Activated CD4-positive, alpha-beta T cell treated with anti-CD3 and anti-CD28 coated beads, Interleukin-2, amount 10 ng/mL, durations not matched to agents 24 days and 14 days (primary cell): ENCODE measurements at regions not wholly inside any gene's neighbourhood (a gene's known extent, or its start where the extent isn't known, plus 50 kb on each side); places are given as distances from the start of the nearest gene placed in this dataset.

ENCODE experiments used
- DNase-seq: peaks from one replicate; pipeline ENCODE4 v3.0.0; 2022
- H3K27ac Mint-ChIP-seq: one replicate; pipeline ENCODE4 v1.8.0; 2022; ENCODE audit warnings: mild to moderate bottlenecking, mixed read lengths
- H3K27me3 Mint-ChIP-seq: one replicate; pipeline ENCODE4 v1.8.0; 2022; ENCODE audit warnings: mixed read lengths
- H3K36me3 Mint-ChIP-seq: one replicate; pipeline ENCODE4 v1.8.0; 2022; ENCODE audit warnings: low read depth, mild to moderate bottlenecking, mixed read lengths
- H3K4me1 Mint-ChIP-seq: one replicate; pipeline ENCODE4 v1.8.0; 2021; ENCODE audit warnings: mixed read lengths
- H3K4me3 Mint-ChIP-seq: one replicate; pipeline ENCODE4 v1.8.0; 2022; ENCODE audit warnings: mild to moderate bottlenecking, moderate library complexity, mixed read lengths
- H3K9me3 Mint-ChIP-seq: one replicate; pipeline ENCODE4 v1.8.0; 2021; ENCODE audit warnings: mixed read lengths
- intact Hi-C: fragments of 100-400 bp; cut with micrococcal nuclease; formaldehyde crosslinking; loops from one replicate; pipeline ENCODE4 v1.15.1; 2023

DNA sequence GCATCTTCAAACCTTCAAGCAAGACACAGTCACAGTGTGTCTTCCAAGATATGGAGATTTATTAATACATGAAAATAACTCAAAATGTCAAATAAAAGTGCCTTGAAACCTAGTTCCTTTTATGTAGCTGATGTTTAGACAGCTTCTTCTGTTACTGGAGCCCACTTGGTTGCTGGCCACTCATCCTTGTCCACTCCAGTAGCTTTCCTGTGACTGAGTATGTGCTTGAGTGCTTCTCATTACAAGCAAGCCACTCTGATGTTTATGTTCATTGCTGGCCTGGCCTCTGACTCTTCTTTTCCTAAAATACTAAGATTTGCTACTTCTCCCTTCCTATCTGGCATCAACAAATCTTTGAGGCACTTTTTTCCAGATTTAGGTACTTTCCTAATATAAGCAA lies 545.2 kb upstream of the MAN1A1 start:
- H3K36me3 Mint-ChIP-seq: no peaks in the 10 kb centered on the region

DNA sequence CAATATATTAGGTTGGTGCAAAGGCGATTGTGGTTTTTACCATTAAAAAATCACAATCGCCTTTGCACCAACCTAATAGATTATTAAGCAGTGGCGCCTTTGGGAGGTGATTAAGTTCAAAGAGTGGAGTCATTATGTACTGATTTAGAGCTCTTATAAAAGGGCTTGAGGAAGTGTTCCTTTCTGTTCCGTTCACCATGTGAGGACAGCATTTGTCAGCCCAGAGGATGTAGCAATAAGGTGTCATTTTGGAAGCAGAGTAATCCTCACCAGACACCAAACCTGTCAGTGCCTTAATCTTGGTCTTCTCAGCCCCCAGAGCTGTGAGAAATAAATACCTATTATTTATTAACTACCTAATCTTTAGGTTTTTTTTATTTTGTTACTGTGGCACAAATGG lies 542.1 kb upstream of the MAN1A1 start:
- Mint-ChIP-seq H3K27ac (no peak overlapping the region), H3K9me3 (no peaks in the 10 kb centered on the region), H3K36me3 (no peaks in the 10 kb centered on the region), H3K4me3 (no peak overlapping the region), H3K4me1 (no peaks in the 10 kb centered on the region), H3K27me3 (no peaks in the 10 kb centered on the region)
- intact Hi-C loops: no loop called here
- DNase-seq: no peak

More for the DNA sequence above, 545.2 kb upstream of the MAN1A1 start:
- no peak for DNase-seq
- no peak overlapping the region for H3K4me3 Mint-ChIP-seq
- H3K27me3 Mint-ChIP-seq: no peaks in the 10 kb centered on the region
- no peaks in the 10 kb centered on the region for H3K4me1 Mint-ChIP-seq
- no peaks in the 10 kb centered on the region for H3K9me3 Mint-ChIP-seq
- H3K27ac Mint-ChIP-seq: no peak overlapping the region
- intact Hi-C loops: no loop called here

DNA sequence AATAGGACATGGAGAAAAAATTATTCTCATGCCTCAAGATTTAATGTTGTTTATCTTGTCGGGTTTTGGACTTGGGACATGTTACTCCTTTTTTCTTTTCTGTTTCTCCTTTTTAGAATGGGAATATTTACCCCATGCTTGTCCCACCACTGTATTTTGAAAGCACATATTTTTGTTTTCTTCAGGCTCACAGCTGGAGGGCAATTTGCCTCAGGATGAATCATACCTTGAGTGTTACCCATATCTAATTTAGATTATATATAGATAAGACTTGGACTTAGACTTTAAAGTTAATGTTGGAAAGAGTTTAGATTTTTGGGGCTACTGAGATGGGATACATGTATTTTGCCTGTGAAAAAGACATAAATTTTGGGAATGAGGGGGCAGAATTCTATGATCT lies 541.6 kb upstream of the MAN1A1 start:
- H3K27me3 Mint-ChIP-seq: no peaks in the 10 kb centered on the region
- intact Hi-C loops: no loop called here
- no peaks in the 10 kb centered on the region for H3K4me1 Mint-ChIP-seq
- H3K4me3 Mint-ChIP-seq: no peak overlapping the region
- H3K36me3 Mint-ChIP-seq: no peaks in the 10 kb centered on the region
- no peaks in the 10 kb centered on the region for H3K9me3 Mint-ChIP-seq
- DNase-seq: no peak
- no peak overlapping the region for H3K27ac Mint-ChIP-seq

DNA sequence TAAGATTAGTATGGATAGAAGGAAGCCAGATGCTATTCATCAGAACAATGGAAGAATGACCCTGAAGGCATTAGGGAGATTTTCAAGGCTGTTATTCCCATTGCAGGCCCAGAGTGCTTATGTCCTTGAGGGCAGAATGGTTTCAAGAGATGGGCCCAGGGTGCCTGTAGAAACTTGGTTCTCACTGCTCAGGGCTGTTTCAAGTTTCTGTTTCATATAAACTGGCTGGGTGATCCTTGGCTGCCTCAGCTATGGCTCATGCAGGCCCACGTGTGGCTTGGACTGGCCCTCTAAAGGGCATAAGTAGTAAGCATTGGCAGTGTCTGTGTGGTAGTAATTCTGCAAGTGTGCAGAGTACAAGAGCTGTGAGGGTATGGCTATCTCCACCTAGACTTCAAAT lies 540.9 kb upstream of the MAN1A1 start:
- Mint-ChIP-seq H3K27ac (no peak overlapping the region), H3K4me1 (no peaks in the 10 kb centered on the region), H3K27me3 (no peaks in the 10 kb centered on the region), H3K4me3 (no peak overlapping the region), H3K36me3 (no peaks in the 10 kb centered on the region), H3K9me3 (no peaks in the 10 kb centered on the region)
- DNase-seq: no peak
- intact Hi-C loops: no loop called here

GRCh38 chr6:119887666-119888065 lies 538.1 kb upstream of the MAN1A1 start:
- no peaks in the 10 kb centered on the region for H3K27me3 Mint-ChIP-seq
- no peaks in the 10 kb centered on the region for H3K9me3 Mint-ChIP-seq
- intact Hi-C loops: no loop called here
- H3K27ac Mint-ChIP-seq: no peak overlapping the region
- no peaks in the 10 kb centered on the region for H3K36me3 Mint-ChIP-seq
- no peak for DNase-seq
- no peaks in the 10 kb centered on the region for H3K4me1 Mint-ChIP-seq
- no peak overlapping the region for H3K4me3 Mint-ChIP-seq

DNA sequence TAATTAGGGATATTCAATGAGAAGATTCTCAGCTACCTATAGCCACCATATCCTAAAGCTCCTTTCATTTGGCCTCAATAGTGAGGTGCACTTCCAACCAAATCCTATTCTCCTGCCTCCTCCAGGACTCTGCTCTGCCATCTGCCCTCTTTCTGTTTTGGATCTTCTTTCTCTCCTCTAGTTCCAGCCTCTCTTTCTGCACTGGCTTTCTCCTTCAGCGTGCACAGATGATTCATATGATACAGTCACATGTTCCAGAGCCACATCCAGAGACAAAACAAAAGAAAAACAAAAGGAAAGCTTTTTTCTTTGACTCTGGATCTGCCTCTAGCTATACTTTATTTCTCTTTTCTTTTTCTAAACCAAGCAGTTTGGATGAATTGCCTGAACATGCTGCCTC lies 531.9 kb upstream of the MAN1A1 start:
- H3K36me3 Mint-ChIP-seq: no peaks in the 10 kb centered on the region
- no peaks in the 10 kb centered on the region for H3K27me3 Mint-ChIP-seq
- H3K4me1 Mint-ChIP-seq: no peaks in the 10 kb centered on the region
- no peak for DNase-seq
- intact Hi-C loops: no loop called here
- no peak overlapping the region for H3K27ac Mint-ChIP-seq
- no peak overlapping the region for H3K4me3 Mint-ChIP-seq
- H3K9me3 Mint-ChIP-seq: no peaks in the 10 kb centered on the region

GRCh38 chr6:119880840-119881239 lies 531.3 kb upstream of the MAN1A1 start:
- H3K9me3 Mint-ChIP-seq: no peaks in the 10 kb centered on the region

GRCh38 chr6:119879731-119880130 lies 530.2 kb upstream of the MAN1A1 start:
- no peak for DNase-seq

More at GRCh38 chr6:119880840-119881239, 531.3 kb upstream of the MAN1A1 start:
- no peaks in the 10 kb centered on the region for H3K4me1 Mint-ChIP-seq
- intact Hi-C loops: no loop called here
- H3K36me3 Mint-ChIP-seq: no peaks in the 10 kb centered on the region
- DNase-seq: no peak
- no peak overlapping the region for H3K27ac Mint-ChIP-seq
- H3K27me3 Mint-ChIP-seq: no peaks in the 10 kb centered on the region
- H3K4me3 Mint-ChIP-seq: no peak overlapping the region

DNA sequence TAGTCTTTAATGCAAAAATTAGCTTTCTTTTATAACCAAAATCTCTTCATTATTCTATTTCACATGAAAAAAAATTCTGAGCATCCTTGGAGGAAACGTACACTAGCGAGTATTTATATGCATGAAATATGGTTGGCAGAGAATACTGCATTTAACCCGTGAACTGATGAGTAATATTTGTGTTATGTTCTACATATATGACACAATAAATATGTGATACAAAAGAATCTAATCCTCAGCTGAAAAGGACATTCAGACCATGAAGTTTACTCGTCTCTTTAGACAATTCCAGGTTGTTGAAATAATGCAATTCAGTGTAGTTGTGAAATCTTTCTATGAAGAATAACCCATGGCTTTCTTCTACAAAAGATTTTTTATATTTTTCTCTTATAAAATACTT lies 524.8 kb upstream of the MAN1A1 start:
- no peak for DNase-seq
- Mint-ChIP-seq H3K9me3 (no peaks in the 10 kb centered on the region), H3K4me3 (no peak overlapping the region), H3K36me3 (no peaks in the 10 kb centered on the region), H3K27me3 (peaks cover 4% of the 10 kb centered on the region), H3K27ac (no peak overlapping the region), H3K4me1 (no peaks in the 10 kb centered on the region)
- intact Hi-C loops: no loop called here

More at GRCh38 chr6:119879731-119880130, 530.2 kb upstream of the MAN1A1 start:
- Mint-ChIP-seq H3K4me1 (no peaks in the 10 kb centered on the region), H3K27ac (no peak overlapping the region), H3K27me3 (no peaks in the 10 kb centered on the region), H3K36me3 (no peaks in the 10 kb centered on the region), H3K9me3 (no peaks in the 10 kb centered on the region), H3K4me3 (no peak overlapping the region)
- intact Hi-C loops: no loop called here

DNA sequence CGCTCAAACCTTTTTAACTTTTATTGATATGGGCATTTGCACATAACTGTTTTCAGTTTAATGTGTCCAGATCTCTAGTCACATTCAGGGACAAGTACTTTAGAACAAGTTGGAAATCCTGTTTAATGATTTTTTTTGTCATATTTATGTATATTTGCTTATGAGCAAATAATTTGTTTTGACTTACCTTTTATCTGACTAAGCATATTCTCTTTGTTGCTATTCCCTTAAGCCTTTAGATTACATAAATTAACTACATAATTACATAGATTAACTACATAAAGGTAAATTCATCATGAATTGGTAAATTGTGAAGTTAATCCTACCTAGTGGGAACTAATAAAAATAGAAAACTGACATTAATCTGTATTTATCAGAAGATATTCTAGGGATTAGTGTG lies 523.5 kb upstream of the MAN1A1 start:
- H3K36me3 Mint-ChIP-seq: no peaks in the 10 kb centered on the region
- H3K9me3 Mint-ChIP-seq: no peaks in the 10 kb centered on the region
- no peak overlapping the region for H3K4me3 Mint-ChIP-seq

DNA sequence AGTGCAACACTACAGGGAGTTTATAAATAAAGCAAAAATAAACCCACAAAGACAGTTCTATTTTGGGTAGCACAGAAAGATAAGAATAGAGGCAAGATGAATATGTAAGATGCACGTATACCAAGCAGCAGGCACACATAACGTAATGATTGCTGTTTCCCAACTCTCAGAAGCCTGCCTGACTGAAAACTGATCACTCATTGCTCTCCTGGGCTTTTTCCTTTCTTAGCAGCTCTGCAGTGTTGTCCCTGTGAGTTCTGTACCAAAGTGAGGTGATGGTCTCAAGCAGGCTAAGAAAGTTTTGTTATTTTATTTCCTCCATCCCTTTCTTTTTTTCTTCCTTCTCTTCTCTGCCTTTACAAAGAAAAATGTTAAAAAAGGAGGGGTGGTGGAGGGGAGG lies 522.0 kb upstream of the MAN1A1 start:
- Mint-ChIP-seq H3K4me1 (no peaks in the 10 kb centered on the region), H3K9me3 (no peaks in the 10 kb centered on the region), H3K36me3 (no peaks in the 10 kb centered on the region), H3K27ac (no peak overlapping the region), H3K4me3 (no peak overlapping the region), H3K27me3 (peaks cover 4% of the 10 kb centered on the region)
- no peak for DNase-seq
- intact Hi-C loops: no loop called here

More for the DNA sequence above, 523.5 kb upstream of the MAN1A1 start:
- DNase-seq: no peak
- H3K27ac Mint-ChIP-seq: no peak overlapping the region
- no peaks in the 10 kb centered on the region for H3K4me1 Mint-ChIP-seq
- H3K27me3 Mint-ChIP-seq: peaks cover 4% of the 10 kb centered on the region
- intact Hi-C loops: no loop called here

DNA sequence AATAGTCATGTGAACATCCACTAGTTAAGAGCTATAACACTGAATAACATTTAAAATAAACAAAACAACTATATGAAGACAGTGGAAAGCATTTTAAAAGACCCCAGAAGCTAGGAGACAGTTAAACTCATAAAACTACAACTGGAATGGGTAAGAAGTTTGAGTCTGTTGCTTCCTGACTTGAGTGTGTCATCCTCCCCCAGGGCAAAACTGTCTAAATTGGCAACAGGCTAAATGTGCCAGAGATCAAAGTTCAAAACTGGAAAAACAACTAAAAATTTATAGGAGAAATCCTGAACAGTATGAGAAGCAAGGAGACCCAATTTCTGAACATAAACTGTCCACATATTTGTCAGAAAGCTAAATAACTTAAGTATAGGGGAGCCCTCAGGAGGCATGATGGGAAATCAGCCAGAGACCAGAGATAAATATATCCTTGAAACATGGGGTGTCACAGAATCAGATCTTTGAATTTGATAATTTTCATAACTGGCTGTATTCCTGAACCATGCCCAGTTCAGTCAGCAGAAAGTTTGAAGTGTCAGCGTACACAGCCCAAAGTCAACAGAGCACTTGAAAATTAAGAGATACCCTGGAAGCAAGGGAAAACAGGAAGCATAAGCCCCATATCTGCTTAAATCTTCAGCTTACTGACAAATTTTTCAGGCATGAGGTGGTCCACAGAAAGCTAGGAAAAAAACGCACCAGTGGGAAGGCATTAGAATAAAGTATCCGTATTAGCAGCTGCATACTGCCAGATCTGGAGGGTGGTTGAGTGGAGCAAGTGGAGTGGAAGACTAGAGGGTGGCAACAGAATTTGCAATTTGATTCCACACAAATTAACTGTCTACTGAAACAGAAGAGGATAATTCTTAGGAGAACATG lies 516.1 kb upstream of the MAN1A1 start:
- Mint-ChIP-seq H3K4me1 (no peaks in the 10 kb centered on the region), H3K27me3 (peaks cover 1% of the 10 kb centered on the region)
- intact Hi-C loops: no loop called here

DNA sequence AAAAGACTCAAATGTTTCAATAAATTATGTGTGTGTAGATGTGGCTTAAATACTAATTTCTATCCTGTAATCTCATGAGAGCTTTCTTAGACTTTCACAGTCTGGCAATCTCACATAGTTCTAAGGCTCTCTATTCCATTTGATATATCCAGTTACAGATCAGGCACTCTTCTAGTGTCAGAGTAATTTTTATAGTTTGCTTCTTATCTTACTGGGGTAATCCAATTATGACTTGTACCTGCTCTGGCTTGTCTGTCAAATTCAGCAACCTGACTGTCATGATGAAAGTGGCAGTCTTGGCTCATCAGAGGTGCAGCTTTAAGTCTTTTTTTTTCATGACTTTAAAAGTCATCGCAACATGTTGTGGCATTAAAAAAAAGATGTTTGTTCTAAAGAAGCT lies 513.2 kb upstream of the MAN1A1 start:
- no peak overlapping the region for H3K4me3 Mint-ChIP-seq

More for the DNA sequence above, 516.1 kb upstream of the MAN1A1 start:
- no peaks in the 10 kb centered on the region for H3K36me3 Mint-ChIP-seq
- H3K27ac Mint-ChIP-seq: no peak overlapping the region
- no peaks in the 10 kb centered on the region for H3K9me3 Mint-ChIP-seq
- no peak for DNase-seq
- H3K4me3 Mint-ChIP-seq: no peak overlapping the region

GRCh38 chr6:119858901-119859300 lies 509.3 kb upstream of the MAN1A1 start:
- intact Hi-C loops: loop anchor here (10.0 kb wide), 1 partner anchor 504 kb away; no protein-coding TSS in a partner anchor
- DNase-seq: no peak
- no peak overlapping the region for H3K4me3 Mint-ChIP-seq
- H3K4me1 Mint-ChIP-seq: peaks cover 11% of the 10 kb centered on the region
- H3K27ac Mint-ChIP-seq: no peak overlapping the region
- no peaks in the 10 kb centered on the region for H3K36me3 Mint-ChIP-seq
- no peaks in the 10 kb centered on the region for H3K9me3 Mint-ChIP-seq
- H3K27me3 Mint-ChIP-seq: peaks cover 6% of the 10 kb centered on the region

More for the DNA sequence above, 513.2 kb upstream of the MAN1A1 start:
- peaks cover 8% of the 10 kb centered on the region for H3K27me3 Mint-ChIP-seq
- H3K27ac Mint-ChIP-seq: no peak overlapping the region
- H3K4me1 Mint-ChIP-seq: no peaks in the 10 kb centered on the region
- H3K9me3 Mint-ChIP-seq: no peaks in the 10 kb centered on the region
- no peaks in the 10 kb centered on the region for H3K36me3 Mint-ChIP-seq
- DNase-seq: no peak
- intact Hi-C loops: no loop called here
